SK-N-SH (cell line): ENCODE measurements at regions not wholly inside any gene's neighbourhood (a gene's known extent, or its start where the extent isn't known, plus 50 kb on each side); places are given as distances from the start of the nearest gene placed in this dataset.

Source experiments
- CHD2 ChIP-seq: fragments of 150-350 bp; IDR thresholded peaks from 2 replicates; pipeline ENCODE4 v1.6.1; 2018; ENCODE audit warnings: low read length; ENCODE audit not compliant: partially characterized antibody
- CTCF ChIP-seq: fragments of 200-600 bp; sonication (generic); IDR thresholded peaks from 2 replicates; pipeline ENCODE4 v1.6.1; 2017; ENCODE audit warnings: antibody characterized with exemption, mild to moderate bottlenecking, moderate library complexity
- EP300 ChIP-seq, 2 experiments: IDR thresholded peaks; 2 replicates each; pipeline versions ENCODE4 v1.4.0 to v1.6.1; 2012; ENCODE audit warnings: borderline replicate concordance in 1 of 2, low read depth in 1 of 2, low read length in 1 of 2
- EZH2phosphoT487 ChIP-seq: fragments of 200-600 bp; sonication (generic); IDR thresholded peaks from 2 replicates; pipeline ENCODE4 v1.6.1; 2017; ENCODE audit warnings: low read depth, mixed run types, mild to moderate bottlenecking, antibody characterized with exemption, moderate library complexity, borderline replicate concordance
- FOXJ3 ChIP-seq: sonication (generic); formaldehyde crosslinking; IDR thresholded peaks from 2 replicates; pipeline ENCODE4 v1.5.1; 2020; ENCODE audit warnings: mild to moderate bottlenecking, missing genetic modification reagents
- FOXM1 ChIP-seq: IDR thresholded peaks from 2 replicates; pipeline ENCODE4 v1.4.0; 2012; ENCODE audit warnings: low read depth, mild to moderate bottlenecking
- GABPA ChIP-seq: IDR thresholded peaks from 2 replicates; pipeline ENCODE4 v1.4.0; 2012; ENCODE audit warnings: low read depth, mild to moderate bottlenecking
- JUND ChIP-seq: IDR thresholded peaks from 2 replicates; pipeline ENCODE4 v1.4.0; 2012
- NRF1 ChIP-seq: IDR thresholded peaks from 2 replicates; pipeline ENCODE4 v1.6.1; 2012; ENCODE audit warnings: low read depth, mild to moderate bottlenecking, low read length
- POLR2AphosphoS5 ChIP-seq: IDR thresholded peaks from 2 replicates; pipeline ENCODE4 v1.6.1; 2012; ENCODE audit warnings: low read depth, low read length
- RAD21 ChIP-seq: IDR thresholded peaks from 2 replicates; pipeline ENCODE4 v1.6.1; 2012; ENCODE audit warnings: mild to moderate bottlenecking, low read length
- RFX5 ChIP-seq: IDR thresholded peaks from 2 replicates; pipeline ENCODE4 v1.6.1; 2012; ENCODE audit warnings: mild to moderate bottlenecking, improper control_type of control experiment, low read length
- USF1 ChIP-seq: IDR thresholded peaks from 2 replicates; pipeline ENCODE4 v1.4.0; 2012; ENCODE audit warnings: low read depth, borderline replicate concordance
- USF2 ChIP-seq: fragments of 150-350 bp; IDR thresholded peaks from 2 replicates; pipeline ENCODE4 v1.6.1; 2017; ENCODE audit warnings: antibody characterized with exemption, low read length, low read depth, borderline replicate concordance

- TF ChIP-seq EP300 (IDR thresholded peaks at IDR 0.05; ENCODE audit: borderline replicate concordance in 1 of 2, low read depth in 1 of 2, low read length in 1 of 2) (no peak), CHD2 (no peak), RFX5 (no peak), EZH2phosphoT487 (no peak), JUND (no peak), USF1 (no peak), GABPA (no peak), FOXJ3 (CRISPR knock-in tag) (no peak), CTCF (no peak), USF2 (no peak), RAD21 (no peak), FOXM1 (no peak), POLR2AphosphoS5 (no peak), NRF1 (no peak)
Measured at GRCh38 chrX:125170459-125170858, 149.2 kb upstream of the TEX13C start.
